Fibroblast of villous mesenchyme (primary cell): ENCODE measurements at regions not wholly inside any gene's neighbourhood (a gene's known extent, or its start where the extent isn't known, plus 50 kb on each side); places are given as distances from the start of the nearest gene placed in this dataset.

Source experiments
- DNase-seq: peaks from one replicate; pipeline ENCODE4 v3.0.0-alpha.2; 2010; ENCODE audit warnings: low read depth
- H3K4me3 ChIP-seq: 2 replicates; pipeline ENCODE4 v1.5.1; 2011; ENCODE audit warnings: low read depth, mild to moderate bottlenecking, low read length
- CTCF ChIP-seq: IDR thresholded peaks from 2 replicates; pipeline ENCODE4 v1.5.1; 2012; ENCODE audit warnings: low read depth, mild to moderate bottlenecking, low read length; ENCODE audit not compliant: insufficient read depth

GRCh38 chr15:62706317-62706716 lies 336.2 kb upstream of the TPM1 start:
- no peak for DNase-seq
- TF ChIP-seq CTCF: no peak
- no peak overlapping the region for H3K4me3 ChIP-seq

GRCh38 chr15:62708470-62708869 lies 334.1 kb upstream of the TPM1 start:
- no peak for DNase-seq
- TF ChIP-seq CTCF: no peak
- no peak overlapping the region for H3K4me3 ChIP-seq

- no peak for TF ChIP-seq CTCF
- DNase-seq: no peak
- H3K4me3 ChIP-seq: no peak overlapping the region
Measured at GRCh38 chr15:62709261-62709660, 333.3 kb upstream of the TPM1 start.

GRCh38 chr15:62711691-62712454 lies 330.7 kb upstream of the TPM1 start:
- TF ChIP-seq CTCF: no peak
- DNase-seq: no peak
- no peak overlapping the region for H3K4me3 ChIP-seq

GRCh38 chr15:62712455-62712839 lies 330.1 kb upstream of the TPM1 start:
- no peak for TF ChIP-seq CTCF
- H3K4me3 ChIP-seq: no peak overlapping the region
- DNase-seq: no peak

GRCh38 chr15:62715946-62716345 lies 326.6 kb upstream of the TPM1 start:
- TF ChIP-seq CTCF: no peak
- no peak overlapping the region for H3K4me3 ChIP-seq

GRCh38 chr15:62717496-62717895 lies 325.1 kb upstream of the TPM1 start:
- no peak for TF ChIP-seq CTCF
- DNase-seq: no peak
- H3K4me3 ChIP-seq: no peak overlapping the region

More at GRCh38 chr15:62715946-62716345, 326.6 kb upstream of the TPM1 start:
- DNase-seq: no peak
